Transverse colon (tissue), 4 donors: ENCODE measurements at regions not wholly inside any gene's neighbourhood (a gene's known extent, or its start where the extent isn't known, plus 50 kb on each side); places are given as distances from the start of the nearest gene placed in this dataset.

Experiments used
- CTCF ChIP-seq, 5 experiments: fragments of 200-600 bp in 3 of 5; fragments of 450-650 bp in 2 of 5; sonication (generic) in 3 of 5; IDR thresholded peaks; 1 replicate in 2 of 5; 2 replicates in 3 of 5; pipeline ENCODE4 v1.5.1; 2016 to 2017; ENCODE audit warnings: antibody characterized with exemption in 5 of 5, inconsistent platforms in 3 of 5, mild to moderate bottlenecking in 2 of 5, moderate library complexity in 1 of 5
- POLR2A ChIP-seq: fragments of 450-650 bp; IDR thresholded peaks from one replicate; pipeline ENCODE4 v1.6.1; 2016; ENCODE audit warnings: antibody characterized with exemption, mild to moderate bottlenecking, moderate library complexity
- POLR2AphosphoS5 ChIP-seq, 3 donors: sonication (generic); formaldehyde crosslinking; IDR thresholded peaks; one replicate each; pipeline ENCODE4 v1.6.1; 2016; ENCODE audit warnings: antibody characterized with exemption in 3 of 3

GRCh38 chr18:51251625-51252024 lies 54.1 kb upstream of the MEX3C start:
- TF ChIP-seq CTCF (IDR thresholded peaks at IDR 0.05) (no peak), POLR2AphosphoS5 (IDR thresholded peaks at IDR 0.05) (no peak), POLR2A (no peak)
